Activated naive CD8-positive, alpha-beta T cell treated with anti-CD3 and anti-CD28 coated beads for 36 hours (primary cell): ENCODE measurements at regions not wholly inside any gene's neighbourhood (a gene's known extent, or its start where the extent isn't known, plus 50 kb on each side); places are given as distances from the start of the nearest gene placed in this dataset.

Experiments
- DNase-seq: peaks from one replicate; pipeline ENCODE4 v3.0.0; 2021
- H3K27ac Mint-ChIP-seq: one replicate; pipeline ENCODE4 v1.8.0; 2022; ENCODE audit warnings: mild to moderate bottlenecking, moderate library complexity, mixed read lengths
- H3K27me3 Mint-ChIP-seq: one replicate; pipeline ENCODE4 v1.8.0; 2022; ENCODE audit warnings: mild to moderate bottlenecking, mixed read lengths
- H3K36me3 Mint-ChIP-seq: one replicate; pipeline ENCODE4 v1.8.0; 2021; ENCODE audit warnings: mild to moderate bottlenecking, mixed read lengths
- H3K4me1 Mint-ChIP-seq: one replicate; pipeline ENCODE4 v1.8.0; 2021; ENCODE audit warnings: mixed read lengths
- H3K4me3 Mint-ChIP-seq: one replicate; pipeline ENCODE4 v1.8.0; 2022; ENCODE audit warnings: mild to moderate bottlenecking, moderate library complexity, mixed read lengths
- H3K9me3 Mint-ChIP-seq: one replicate; pipeline ENCODE4 v1.8.0; 2022; ENCODE audit warnings: mixed read lengths

- DNase-seq: no peak
- H3K36me3 Mint-ChIP-seq: no peaks in the 10 kb centered on the region
- H3K27ac Mint-ChIP-seq: no peak overlapping the region
- H3K4me3 Mint-ChIP-seq: no peak overlapping the region
- H3K9me3 Mint-ChIP-seq: peaks cover 12% of the 10 kb centered on the region
- no peaks in the 10 kb centered on the region for H3K4me1 Mint-ChIP-seq
- H3K27me3 Mint-ChIP-seq: no peaks in the 10 kb centered on the region
Measured at GRCh38 chr14:84401631-84402030, 1128.3 kb upstream of the FLRT2 start.

DNA sequence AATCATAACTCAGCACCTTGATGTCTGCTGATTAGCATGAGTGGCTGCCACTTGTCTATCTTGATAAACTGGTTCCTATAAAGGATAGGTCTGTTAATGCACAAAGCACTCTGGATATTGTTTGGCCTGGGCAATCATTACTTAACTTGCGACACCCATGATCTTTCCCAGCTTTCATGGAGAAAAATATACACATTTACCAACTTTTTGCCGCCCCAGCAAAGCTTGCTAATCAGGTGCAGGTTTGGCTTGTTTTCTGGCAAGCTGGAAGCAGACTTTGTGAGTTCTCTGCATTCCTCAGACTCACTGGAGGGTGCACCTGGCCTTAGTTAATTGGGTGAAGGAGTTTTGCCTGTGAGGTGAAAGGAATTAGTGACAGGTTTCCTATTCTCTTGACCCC is 1126.4 kb upstream of the FLRT2 start:
- Mint-ChIP-seq H3K27ac (no peak overlapping the region), H3K4me3 (no peak overlapping the region), H3K36me3 (no peaks in the 10 kb centered on the region), H3K27me3 (no peaks in the 10 kb centered on the region), H3K4me1 (no peaks in the 10 kb centered on the region), H3K9me3 (peaks cover 8% of the 10 kb centered on the region)
- no peak for DNase-seq

DNA sequence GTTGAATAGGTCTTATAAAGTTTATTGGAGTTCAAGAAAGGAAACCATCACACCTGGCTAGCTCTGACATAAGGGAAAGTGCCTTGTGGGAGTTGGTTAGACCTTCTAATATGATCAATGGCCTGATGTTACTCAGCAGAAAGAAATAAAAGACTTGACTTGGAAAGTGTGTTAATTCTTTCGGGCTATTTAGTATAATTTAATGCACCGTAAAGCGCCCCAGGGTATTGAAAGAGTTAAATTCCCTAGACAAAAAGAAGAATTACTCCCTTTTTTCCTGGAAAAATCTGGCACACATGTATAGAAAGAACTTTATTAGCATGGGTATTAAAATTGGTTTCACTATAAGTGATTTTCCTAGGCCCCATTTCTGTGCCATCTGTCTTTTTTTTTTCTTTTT is 1125.7 kb upstream of the FLRT2 start:
- DNase-seq: no peak
- Mint-ChIP-seq H3K27me3 (no peaks in the 10 kb centered on the region), H3K27ac (no peak overlapping the region), H3K9me3 (peaks cover 8% of the 10 kb centered on the region), H3K4me3 (no peak overlapping the region), H3K36me3 (no peaks in the 10 kb centered on the region), H3K4me1 (no peaks in the 10 kb centered on the region)

- Mint-ChIP-seq H3K4me3 (no peak overlapping the region), H3K27ac (no peak overlapping the region), H3K4me1 (no peaks in the 10 kb centered on the region), H3K9me3 (peaks cover 25% of the 10 kb centered on the region), H3K27me3 (no peaks in the 10 kb centered on the region), H3K36me3 (no peaks in the 10 kb centered on the region)
- no peak for DNase-seq
Measured at GRCh38 chr14:84409435-84409834, 1120.5 kb upstream of the FLRT2 start.

DNA sequence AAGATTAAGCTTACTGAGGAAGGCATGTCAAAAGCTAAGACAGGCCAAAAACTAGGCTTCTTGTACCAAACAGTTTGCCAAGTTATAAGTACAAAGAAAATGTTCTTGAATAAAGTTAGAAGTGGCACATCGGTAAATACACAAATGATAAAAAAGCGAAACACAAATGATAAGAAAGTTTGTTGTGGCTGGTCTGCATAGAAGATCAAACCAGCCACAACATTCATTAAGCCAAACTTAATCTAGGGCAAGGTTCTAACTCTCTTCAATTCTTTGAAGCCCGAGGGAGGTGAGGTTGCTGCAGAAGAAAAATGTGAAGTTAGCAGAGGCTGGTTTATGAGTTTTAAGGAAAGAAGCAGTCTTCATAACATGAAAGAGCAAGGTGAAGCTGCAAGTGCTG is 1119.6 kb upstream of the FLRT2 start:
- no peak for DNase-seq
- Mint-ChIP-seq H3K4me1 (no peaks in the 10 kb centered on the region), H3K36me3 (no peaks in the 10 kb centered on the region), H3K9me3 (peaks cover 24% of the 10 kb centered on the region), H3K27ac (no peak overlapping the region), H3K27me3 (no peaks in the 10 kb centered on the region), H3K4me3 (no peak overlapping the region)

- no peak for DNase-seq
- Mint-ChIP-seq H3K4me3 (no peak overlapping the region), H3K4me1 (no peaks in the 10 kb centered on the region), H3K27me3 (no peaks in the 10 kb centered on the region), H3K9me3 (peaks cover 10% of the 10 kb centered on the region), H3K36me3 (no peaks in the 10 kb centered on the region), H3K27ac (no peak overlapping the region)
Measured at GRCh38 chr14:84420221-84420620, 1109.7 kb upstream of the FLRT2 start.

DNA sequence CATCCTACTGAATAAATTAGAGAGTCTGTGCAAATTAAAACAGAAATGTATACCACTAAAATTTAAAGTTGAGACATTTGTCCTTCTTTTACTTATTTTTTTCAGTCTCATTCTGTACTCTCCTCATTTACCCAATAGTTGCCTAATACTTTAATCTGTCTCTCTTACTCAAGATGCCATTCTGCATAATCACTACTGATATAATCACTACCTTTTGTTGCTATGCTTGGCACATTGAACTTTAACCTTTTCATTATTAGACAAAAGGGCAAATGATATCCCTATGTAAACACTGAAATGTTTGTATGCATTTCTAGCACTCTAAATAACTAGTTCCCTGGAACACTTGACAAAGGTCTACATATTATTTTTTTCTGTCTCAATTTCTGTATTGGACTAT is 1108.3 kb upstream of the FLRT2 start:
- Mint-ChIP-seq H3K4me3 (no peak overlapping the region), H3K4me1 (no peaks in the 10 kb centered on the region), H3K36me3 (no peaks in the 10 kb centered on the region), H3K27ac (no peak overlapping the region), H3K27me3 (no peaks in the 10 kb centered on the region), H3K9me3 (peaks cover 8% of the 10 kb centered on the region)
- DNase-seq: no peak

DNA sequence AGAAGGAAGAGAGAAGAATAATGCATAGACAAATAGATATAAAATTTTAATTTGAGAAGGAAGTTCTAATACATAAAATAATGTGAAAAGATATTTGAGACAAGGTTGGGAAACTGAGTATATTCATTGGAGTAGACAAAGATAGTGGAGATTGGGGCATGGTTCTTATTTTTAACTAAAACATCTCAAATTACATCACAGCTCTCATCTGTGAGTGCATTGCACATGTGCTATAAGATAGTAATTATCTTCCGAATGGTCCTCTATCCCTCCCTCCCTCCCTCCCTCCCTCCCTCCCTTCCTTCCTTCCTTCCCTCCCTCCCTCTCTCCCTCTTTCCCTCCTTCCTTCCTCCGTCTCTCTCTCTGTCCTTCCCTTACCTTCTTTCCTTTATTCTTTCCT is 1104.0 kb upstream of the FLRT2 start:
- no peak overlapping the region for H3K27ac Mint-ChIP-seq
- peaks cover 1% of the 10 kb centered on the region for H3K9me3 Mint-ChIP-seq
- DNase-seq: no peak
- no peaks in the 10 kb centered on the region for H3K36me3 Mint-ChIP-seq
- H3K27me3 Mint-ChIP-seq: no peaks in the 10 kb centered on the region
- H3K4me1 Mint-ChIP-seq: no peaks in the 10 kb centered on the region
- H3K4me3 Mint-ChIP-seq: no peak overlapping the region

DNA sequence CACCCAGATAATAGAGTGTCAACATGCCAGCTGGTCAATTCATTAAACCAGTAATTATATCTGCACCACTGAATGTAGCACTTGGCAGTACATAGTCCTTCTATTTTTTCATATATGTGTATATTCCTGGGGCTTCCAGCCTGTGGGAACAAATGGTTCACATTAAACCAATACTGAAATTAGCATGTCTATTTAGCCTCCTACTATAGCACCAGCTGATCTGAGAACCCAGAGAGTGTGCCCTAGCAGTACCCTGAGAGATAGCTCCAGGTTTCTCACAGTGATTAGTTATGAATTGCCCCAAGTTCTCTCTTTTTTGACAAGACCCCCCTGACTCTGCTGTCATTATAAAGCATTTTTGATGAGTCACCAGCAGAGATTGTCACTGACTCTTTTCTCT is 1097.3 kb upstream of the FLRT2 start:
- peaks cover 3% of the 10 kb centered on the region for H3K9me3 Mint-ChIP-seq
- H3K27me3 Mint-ChIP-seq: no peaks in the 10 kb centered on the region
- H3K36me3 Mint-ChIP-seq: no peaks in the 10 kb centered on the region
- no peak overlapping the region for H3K27ac Mint-ChIP-seq
- no peaks in the 10 kb centered on the region for H3K4me1 Mint-ChIP-seq
- no peak for DNase-seq
- H3K4me3 Mint-ChIP-seq: no peak overlapping the region

DNA sequence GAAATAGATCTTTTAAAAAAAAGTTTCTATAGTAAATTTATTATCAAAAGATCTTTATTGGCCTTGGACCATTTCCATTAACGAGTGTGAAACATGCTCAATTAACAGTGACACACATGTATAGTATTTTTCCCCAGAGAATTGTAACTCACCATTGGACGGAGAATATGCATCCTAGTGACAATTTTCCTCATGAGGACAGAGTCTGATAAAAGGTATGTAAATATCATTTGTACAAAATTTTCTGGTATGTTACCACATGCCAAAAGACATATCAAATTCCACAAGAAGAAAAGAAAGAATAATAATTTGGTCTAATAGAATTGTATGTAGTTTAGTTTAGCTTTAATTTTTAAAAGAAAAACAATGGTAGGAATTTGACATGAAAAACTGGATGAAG is 1096.0 kb upstream of the FLRT2 start:
- DNase-seq: no peak
- Mint-ChIP-seq H3K4me3 (no peak overlapping the region), H3K4me1 (no peaks in the 10 kb centered on the region), H3K9me3 (peaks cover 3% of the 10 kb centered on the region), H3K27ac (no peak overlapping the region), H3K27me3 (no peaks in the 10 kb centered on the region), H3K36me3 (no peaks in the 10 kb centered on the region)

GRCh38 chr14:84435820-84436324 is 1094.1 kb upstream of the FLRT2 start:
- Mint-ChIP-seq H3K36me3 (no peaks in the 10 kb centered on the region), H3K4me3 (no peak overlapping the region), H3K4me1 (no peaks in the 10 kb centered on the region), H3K9me3 (peaks cover 6% of the 10 kb centered on the region), H3K27me3 (no peaks in the 10 kb centered on the region), H3K27ac (no peak overlapping the region)
- DNase-seq: no peak

DNA sequence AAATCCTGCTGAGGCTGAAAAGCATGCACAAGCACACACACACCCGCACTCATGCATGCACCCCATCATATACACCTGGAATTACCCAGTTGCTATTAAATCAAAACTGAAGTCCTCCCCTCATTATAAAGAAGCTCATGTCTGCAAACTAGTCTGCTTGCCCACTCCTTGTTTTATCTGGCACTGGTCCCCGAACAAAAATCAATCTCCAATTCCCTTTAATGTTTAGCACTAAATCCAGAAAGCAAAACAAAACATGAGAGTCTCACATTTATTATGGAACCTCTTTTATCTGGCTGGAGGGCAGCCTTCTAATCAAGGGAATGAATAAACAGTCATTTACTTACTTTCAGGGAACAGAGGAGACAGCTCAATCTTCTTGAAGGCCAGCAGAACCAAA is 1093.4 kb upstream of the FLRT2 start:
- Mint-ChIP-seq H3K27ac (no peak overlapping the region), H3K27me3 (no peaks in the 10 kb centered on the region), H3K4me1 (no peaks in the 10 kb centered on the region), H3K4me3 (no peak overlapping the region), H3K36me3 (no peaks in the 10 kb centered on the region), H3K9me3 (peaks cover 6% of the 10 kb centered on the region)
- DNase-seq: no peak

GRCh38 chr14:84442521-84442920 is 1087.4 kb upstream of the FLRT2 start:
- no peaks in the 10 kb centered on the region for H3K36me3 Mint-ChIP-seq
- no peak overlapping the region for H3K4me3 Mint-ChIP-seq
- DNase-seq: no peak
- H3K27me3 Mint-ChIP-seq: no peaks in the 10 kb centered on the region
- peaks cover 5% of the 10 kb centered on the region for H3K9me3 Mint-ChIP-seq
- H3K4me1 Mint-ChIP-seq: no peaks in the 10 kb centered on the region
- no peak overlapping the region for H3K27ac Mint-ChIP-seq

- Mint-ChIP-seq H3K4me1 (no peaks in the 10 kb centered on the region), H3K36me3 (no peaks in the 10 kb centered on the region), H3K9me3 (peaks cover 2% of the 10 kb centered on the region), H3K27me3 (no peaks in the 10 kb centered on the region), H3K27ac (no peak overlapping the region), H3K4me3 (no peak overlapping the region)
- DNase-seq: no peak
Measured at GRCh38 chr14:84445486-84445885, 1084.5 kb upstream of the FLRT2 start.

DNA sequence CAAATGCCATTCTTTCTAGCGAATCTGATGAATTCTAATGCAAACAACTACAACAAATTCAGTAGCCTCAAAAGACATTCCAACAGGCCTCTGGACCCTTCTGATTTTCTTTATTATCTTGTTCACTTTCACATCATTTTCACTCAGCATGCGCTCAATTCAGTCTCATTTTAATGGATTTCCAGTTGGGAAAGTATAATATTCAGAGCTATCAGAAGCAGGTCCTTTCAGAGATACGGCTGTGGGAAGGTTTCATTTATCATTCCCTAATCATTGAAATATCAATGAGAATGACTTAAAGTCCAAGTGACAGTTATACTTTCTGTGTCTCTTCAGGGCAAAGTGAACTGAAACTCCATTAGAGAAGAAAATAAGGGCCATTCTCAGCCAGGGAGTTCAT is 1083.7 kb upstream of the FLRT2 start:
- no peaks in the 10 kb centered on the region for H3K4me1 Mint-ChIP-seq
- no peaks in the 10 kb centered on the region for H3K36me3 Mint-ChIP-seq
- no peak overlapping the region for H3K4me3 Mint-ChIP-seq
- H3K9me3 Mint-ChIP-seq: peaks cover 2% of the 10 kb centered on the region
- no peak overlapping the region for H3K27ac Mint-ChIP-seq
- no peaks in the 10 kb centered on the region for H3K27me3 Mint-ChIP-seq
- no peak for DNase-seq

GRCh38 chr14:84453307-84453950 is 1076.5 kb upstream of the FLRT2 start:
- Mint-ChIP-seq H3K4me1 (no peaks in the 10 kb centered on the region), H3K36me3 (no peaks in the 10 kb centered on the region), H3K9me3 (peaks cover 4% of the 10 kb centered on the region), H3K27ac (no peak overlapping the region), H3K27me3 (no peaks in the 10 kb centered on the region), H3K4me3 (no peak overlapping the region)
- no peak for DNase-seq
